Osteoblast (primary cell): ENCODE measurements at regions not wholly inside any gene's neighbourhood (a gene's known extent, or its start where the extent isn't known, plus 50 kb on each side); places are given as distances from the start of the nearest gene placed in this dataset.

Experiments
- DNase-seq: peaks from one replicate; pipeline ENCODE4 v3.0.0; 2011; ENCODE audit warnings: low spot score, mixed read lengths; ENCODE audit not compliant: insufficient read length; ENCODE audit errors: missing footprints
- H2AFZ ChIP-seq: 2 replicates; pipeline ENCODE4 v1.6.0; 2011; ENCODE audit warnings: mild to moderate bottlenecking, low read length
- H3K27ac ChIP-seq: 2 replicates; pipeline ENCODE4 v1.5.1; 2011; ENCODE audit warnings: mild to moderate bottlenecking, low read depth, low read length, moderate library complexity
- H3K27me3 ChIP-seq: 2 replicates; pipeline ENCODE4 v1.6.0; 2012; ENCODE audit warnings: mild to moderate bottlenecking, control low read depth, inconsistent platforms, low read length, moderate library complexity; ENCODE audit not compliant: insufficient read depth
- H3K36me3 ChIP-seq: 2 replicates; pipeline ENCODE4 v1.5.1; 2011; ENCODE audit warnings: mild to moderate bottlenecking, low read length, control low read depth, moderate library complexity; ENCODE audit not compliant: insufficient read depth
- H3K4me1 ChIP-seq: 2 replicates; pipeline ENCODE4 v1.5.1; 2011; ENCODE audit warnings: mild to moderate bottlenecking, low read length, control low read depth, moderate library complexity; ENCODE audit not compliant: insufficient read depth
- H3K4me2 ChIP-seq: 2 replicates; pipeline ENCODE4 v1.6.0; 2011; ENCODE audit warnings: mild to moderate bottlenecking, low read length; ENCODE audit not compliant: insufficient read depth
- H3K4me3 ChIP-seq: fragments of 200-600 bp; sonication (generic); 3 replicates; pipeline ENCODE4 v1.5.1; 2012; ENCODE audit warnings: mild to moderate bottlenecking, low read length, inconsistent platforms; ENCODE audit not compliant: insufficient read depth
- H3K79me2 ChIP-seq: 2 replicates; pipeline ENCODE4 v1.6.0; 2012; ENCODE audit warnings: mild to moderate bottlenecking, low read length, control low read depth, inconsistent platforms; ENCODE audit not compliant: insufficient read depth
- H3K9me3 ChIP-seq: 2 replicates; pipeline ENCODE4 v1.5.1; 2011; ENCODE audit warnings: low read depth, low read length, control low read depth
- H4K20me1 ChIP-seq: 2 replicates; pipeline ENCODE4 v1.6.0; 2012; ENCODE audit warnings: mild to moderate bottlenecking, low read length, control low read depth; ENCODE audit not compliant: insufficient read depth
- CTCF ChIP-seq: IDR thresholded peaks from 2 replicates; pipeline ENCODE4 v1.5.1; 2011; ENCODE audit warnings: mild to moderate bottlenecking, low read depth, low read length, moderate library complexity; ENCODE audit errors: extremely low read depth

GRCh38 chr5:106699198-106699597 is 971.5 kb downstream of the EFNA5 start:
- H3K9me3 ChIP-seq: no peaks in the 10 kb centered on the region
- H3K36me3 ChIP-seq: no peaks in the 10 kb centered on the region
- no peaks in the 10 kb centered on the region for H3K27me3 ChIP-seq
- H2AFZ ChIP-seq: no peak overlapping the region
- no peaks in the 10 kb centered on the region for H3K4me1 ChIP-seq
- no peaks in the 10 kb centered on the region for H4K20me1 ChIP-seq
- TF ChIP-seq CTCF: no peak
- no peak overlapping the region for H3K27ac ChIP-seq
- no peak overlapping the region for H3K4me2 ChIP-seq
- no peak overlapping the region for H3K4me3 ChIP-seq
- no peak for DNase-seq
- no peaks in the 10 kb centered on the region for H3K79me2 ChIP-seq

GRCh38 chr5:106698169-106698568 is 972.6 kb downstream of the EFNA5 start:
- no peaks in the 10 kb centered on the region for H3K36me3 ChIP-seq
- H3K79me2 ChIP-seq: no peaks in the 10 kb centered on the region
- H3K27ac ChIP-seq: no peak overlapping the region
- no peak overlapping the region for H3K4me3 ChIP-seq
- H3K4me1 ChIP-seq: no peaks in the 10 kb centered on the region
- no peaks in the 10 kb centered on the region for H3K27me3 ChIP-seq
- no peak for TF ChIP-seq CTCF
- no peak overlapping the region for H3K4me2 ChIP-seq
- no peak overlapping the region for H2AFZ ChIP-seq
- no peaks in the 10 kb centered on the region for H4K20me1 ChIP-seq
- no peaks in the 10 kb centered on the region for H3K9me3 ChIP-seq
- no peak for DNase-seq

GRCh38 chr5:106691701-106692100 is 979.0 kb downstream of the EFNA5 start:
- H3K27me3 ChIP-seq: no peaks in the 10 kb centered on the region
- H3K4me2 ChIP-seq: no peak overlapping the region
- H2AFZ ChIP-seq: no peak overlapping the region
- H4K20me1 ChIP-seq: no peaks in the 10 kb centered on the region
- no peak for TF ChIP-seq CTCF
- no peaks in the 10 kb centered on the region for H3K9me3 ChIP-seq
- DNase-seq: peak; percentile 8
- H3K4me1 ChIP-seq: no peaks in the 10 kb centered on the region
- no peak overlapping the region for H3K27ac ChIP-seq
- H3K4me3 ChIP-seq: no peak overlapping the region
- H3K36me3 ChIP-seq: no peaks in the 10 kb centered on the region
- H3K79me2 ChIP-seq: no peaks in the 10 kb centered on the region

GRCh38 chr5:106690585-106690984 is 980.2 kb downstream of the EFNA5 start:
- Histone ChIP-seq H3K4me3 (no peak overlapping the region), H3K79me2 (no peaks in the 10 kb centered on the region), H2AFZ (no peak overlapping the region), H3K9me3 (no peaks in the 10 kb centered on the region), H3K27me3 (no peaks in the 10 kb centered on the region), H3K4me1 (no peaks in the 10 kb centered on the region), H3K4me2 (no peak overlapping the region), H4K20me1 (no peaks in the 10 kb centered on the region), H3K36me3 (no peaks in the 10 kb centered on the region), H3K27ac (no peak overlapping the region)
- no peak for TF ChIP-seq CTCF
- DNase-seq: no peak
